ENCODE measurements at regions not wholly inside any gene's neighbourhood (a gene's known extent, or its start where the extent isn't known, plus 50 kb on each side); places are given as distances from the start of the nearest gene placed in this dataset.

GRCh38 chr12:126156806-126157574 lies 1091.8 kb downstream of the AACS start:
- H3K4me1 ChIP-seq = no peaks in the 10 kb centered on the region
- H3K27me3 ChIP-seq (replicated peaks in 1 of 7) = no peaks in the 10 kb centered on the region
- no peak overlapping the region for H3K27ac ChIP-seq
- H3K9me3 ChIP-seq = peaks cover 0 to 5% (median 0%) of the 10 kb centered on the region in 8 donors
- TF ChIP-seq POLR2AphosphoS5 (IDR thresholded peaks at IDR 0.05) (no peak), POLR2A (IDR thresholded peaks at IDR 0.05) (no peak)
- TF ChIP-seq, protein P1, sequence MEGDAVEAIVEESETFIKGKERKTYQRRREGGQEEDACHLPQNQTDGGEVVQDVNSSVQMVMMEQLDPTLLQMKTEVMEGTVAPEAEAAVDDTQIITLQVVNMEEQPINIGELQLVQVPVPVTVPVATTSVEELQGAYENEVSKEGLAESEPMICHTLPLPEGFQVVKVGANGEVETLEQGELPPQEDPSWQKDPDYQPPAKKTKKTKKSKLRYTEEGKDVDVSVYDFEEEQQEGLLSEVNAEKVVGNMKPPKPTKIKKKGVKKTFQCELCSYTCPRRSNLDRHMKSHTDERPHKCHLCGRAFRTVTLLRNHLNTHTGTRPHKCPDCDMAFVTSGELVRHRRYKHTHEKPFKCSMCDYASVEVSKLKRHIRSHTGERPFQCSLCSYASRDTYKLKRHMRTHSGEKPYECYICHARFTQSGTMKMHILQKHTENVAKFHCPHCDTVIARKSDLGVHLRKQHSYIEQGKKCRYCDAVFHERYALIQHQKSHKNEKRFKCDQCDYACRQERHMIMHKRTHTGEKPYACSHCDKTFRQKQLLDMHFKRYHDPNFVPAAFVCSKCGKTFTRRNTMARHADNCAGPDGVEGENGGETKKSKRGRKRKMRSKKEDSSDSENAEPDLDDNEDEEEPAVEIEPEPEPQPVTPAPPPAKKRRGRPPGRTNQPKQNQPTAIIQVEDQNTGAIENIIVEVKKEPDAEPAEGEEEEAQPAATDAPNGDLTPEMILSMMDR (IDR thresholded peaks at IDR 0.05 in 8 of 11, conservative IDR thresholded peaks at IDR 0.05 in 3 of 11) = no peak
- no peaks in the 10 kb centered on the region for H3K36me3 ChIP-seq
- no peak overlapping the region for H3K4me3 ChIP-seq
- DNase-seq = no peak
- WGBS, 5 donors = 82 to 89% (median 84%) methylated on average over 12 of the region's 12 CpGs
- intact Hi-C loops (cut with DNase I; ENCODE audit: low total_unique reads) = no loop called here

GRCh38 chr12:126157575-126157966 lies 1092.3 kb downstream of the AACS start:
- Histone ChIP-seq H3K9me3 (peaks cover 0 to 5% (median 0%) of the 10 kb centered on the region in 8 donors), H3K27ac (no peak overlapping the region), H3K27me3 (replicated peaks in 1 of 7) (no peaks in the 10 kb centered on the region), H3K4me1 (no peaks in the 10 kb centered on the region), H3K4me3 (no peak overlapping the region), H3K36me3 (no peaks in the 10 kb centered on the region)
- intact Hi-C loops (cut with DNase I; ENCODE audit: low total_unique reads) = no loop called here
- WGBS, 5 donors = 79 to 88% (median 84%) methylated on average over 5 of the region's 5 CpGs
- TF ChIP-seq POLR2A (IDR thresholded peaks at IDR 0.05) = no peak
- no peak for TF ChIP-seq POLR2AphosphoS5 (IDR thresholded peaks at IDR 0.05)
- no peak for DNase-seq

DNA sequence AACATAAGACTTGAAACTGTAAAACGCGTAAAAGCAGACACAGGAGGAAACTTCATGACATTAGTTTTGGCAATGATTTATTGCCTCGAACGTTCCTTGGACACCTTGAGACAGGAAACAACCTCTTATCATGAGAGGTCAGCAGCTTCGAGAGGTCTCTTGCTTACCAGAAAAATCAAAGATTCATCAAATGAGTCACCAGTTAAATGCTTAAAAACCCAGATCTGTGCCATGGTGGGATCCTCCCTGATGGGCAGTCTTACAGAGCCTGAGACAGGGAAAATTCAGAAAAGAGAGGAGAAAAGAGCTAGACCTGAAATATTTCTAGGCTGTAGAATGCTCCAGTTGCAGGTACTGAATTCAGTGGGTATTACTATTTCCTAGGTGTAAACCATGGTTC lies 1093.9 kb downstream of the AACS start:
- no peak for DNase-seq
- no peaks in the 10 kb centered on the region for H3K27me3 ChIP-seq (replicated peaks in 1 of 7)
- H3K9me3 ChIP-seq = peaks cover 0 to 5% (median 0%) of the 10 kb centered on the region in 8 donors
- TF ChIP-seq POLR2AphosphoS5 (IDR thresholded peaks at IDR 0.05) = no peak
- TF ChIP-seq, protein P1 (IDR thresholded peaks at IDR 0.05 in 8 of 11, conservative IDR thresholded peaks at IDR 0.05 in 3 of 11) = no peak
- no peak for TF ChIP-seq POLR2A (IDR thresholded peaks at IDR 0.05)
- H3K4me1 ChIP-seq = no peaks in the 10 kb centered on the region
- H3K4me3 ChIP-seq = no peak overlapping the region
- intact Hi-C loops (cut with DNase I; ENCODE audit: low total_unique reads) = no loop called here
- no peaks in the 10 kb centered on the region for H3K36me3 ChIP-seq
- H3K27ac ChIP-seq = no peak overlapping the region
- WGBS, 5 donors = 37 to 47% (median 44%) methylated on average over 5 of the region's 5 CpGs

- intact Hi-C loops (cut with DNase I; ENCODE audit: low total_unique reads) = no loop called here
- TF ChIP-seq POLR2AphosphoS5 (IDR thresholded peaks at IDR 0.05) (no peak), POLR2A (IDR thresholded peaks at IDR 0.05) (no peak)
- TF ChIP-seq, protein P1 (IDR thresholded peaks at IDR 0.05 in 8 of 11, conservative IDR thresholded peaks at IDR 0.05 in 3 of 11) = no peak
- no peak for DNase-seq
Observed at GRCh38 chr12:126160912-126161311, 1095.7 kb downstream of the AACS start.

More at GRCh38 chr12:126160912-126161311, 1095.7 kb downstream of the AACS start:
- WGBS, 5 donors = 21 to 45% (median 27%) methylated on average over 1 of the region's 1 CpG
- H3K4me3 ChIP-seq = no peak overlapping the region
- no peaks in the 10 kb centered on the region for H3K4me1 ChIP-seq
- no peaks in the 10 kb centered on the region for H3K27me3 ChIP-seq (replicated peaks in 1 of 7)
- no peaks in the 10 kb centered on the region for H3K36me3 ChIP-seq
- H3K27ac ChIP-seq = no peak overlapping the region
- H3K9me3 ChIP-seq = peaks cover 0 to 10% (median 0%) of the 10 kb centered on the region in 8 donors
